GM18517 (cell line): ENCODE measurements at regions not wholly inside any gene's neighbourhood (a gene's known extent, or its start where the extent isn't known, plus 50 kb on each side); places are given as distances from the start of the nearest gene placed in this dataset.
"Not testable (repeated sequence)": the region's sequence is repeated elsewhere in the genome, so short reads cannot be mapped to it uniquely, and the experiment has no call there.

Source experiments
- ATAC-seq: cut with Tn5 transposase; IDR thresholded peaks from one replicate; pipeline ENCODE4 v1.9.1; 2021; ENCODE audit warnings: mild to moderate bottlenecking, moderate library complexity; ENCODE audit not compliant: unreplicated experiment

DNA sequence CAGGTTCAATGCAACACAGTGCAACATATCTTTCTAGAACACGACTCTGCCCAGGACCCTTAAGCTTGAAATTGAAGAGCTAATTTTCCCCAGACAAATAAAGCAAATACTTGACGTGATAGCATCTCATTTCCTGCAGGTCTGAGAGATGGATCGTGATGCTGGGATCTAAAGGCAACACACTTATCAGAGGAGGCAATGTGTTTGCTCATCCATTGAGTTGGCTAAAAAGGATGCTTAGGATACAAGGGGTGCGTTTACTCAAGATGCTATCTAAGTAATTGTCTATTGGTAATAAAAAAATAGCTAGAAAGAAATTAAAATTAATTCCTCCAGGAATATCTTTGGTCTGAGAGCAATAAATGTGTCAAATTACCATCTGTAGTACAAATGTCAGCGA, 129.0 kb downstream of the SOCS6 start:
- no peak for ATAC-seq

DNA sequence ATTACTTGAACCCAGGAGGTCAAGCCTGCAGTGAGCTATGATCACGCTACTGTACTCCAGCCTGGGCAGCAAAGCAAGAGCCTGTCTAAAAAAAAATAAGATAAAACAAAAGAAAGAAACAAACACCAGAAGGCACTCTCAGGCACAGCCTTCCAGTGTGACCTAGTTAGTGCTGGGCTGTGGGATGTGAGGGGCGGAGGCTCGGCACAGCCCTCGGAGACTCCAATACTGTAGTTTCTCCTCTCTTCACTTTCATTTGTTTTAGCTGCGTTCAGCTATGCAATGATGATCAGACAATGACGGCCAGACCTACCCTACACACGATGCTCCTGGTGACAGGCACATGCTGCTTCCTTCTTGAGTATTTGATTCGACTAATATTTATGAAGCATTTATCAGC, 127.7 kb downstream of the SOCS6 start:
- no peak for ATAC-seq

DNA sequence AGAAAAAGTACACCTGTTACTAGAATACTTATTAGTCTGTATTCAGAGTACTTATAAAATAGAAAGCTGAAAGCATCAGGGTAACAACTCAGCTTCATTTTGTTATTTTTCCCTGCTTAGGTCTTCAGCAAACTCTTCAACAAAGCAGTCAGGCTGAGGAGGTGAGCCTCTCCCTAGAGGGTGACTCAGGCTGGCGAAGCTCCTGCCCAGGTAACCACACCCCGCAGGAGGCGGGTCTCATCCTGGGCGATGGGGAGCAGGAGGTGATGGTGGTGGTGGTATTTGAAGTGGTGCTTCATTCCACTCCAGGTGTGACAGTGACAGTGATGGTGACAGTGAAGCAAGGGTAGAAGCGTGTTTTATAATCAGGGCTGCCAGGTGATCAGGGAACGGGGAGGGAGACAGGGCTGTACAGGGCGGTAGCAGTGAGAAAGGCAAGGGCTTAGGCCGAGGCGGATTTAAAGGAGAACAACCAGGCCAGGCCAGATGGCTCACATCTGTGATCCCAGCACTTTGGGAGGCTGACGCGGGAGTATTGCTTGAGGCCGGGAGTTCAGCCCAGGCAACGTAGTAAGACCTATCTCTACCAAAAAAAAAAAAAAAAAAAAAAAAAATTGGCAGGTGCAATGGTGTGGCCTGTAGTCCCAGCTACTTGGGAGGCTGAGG, 127.1 kb downstream of the SOCS6 start:
- no peak for ATAC-seq

DNA sequence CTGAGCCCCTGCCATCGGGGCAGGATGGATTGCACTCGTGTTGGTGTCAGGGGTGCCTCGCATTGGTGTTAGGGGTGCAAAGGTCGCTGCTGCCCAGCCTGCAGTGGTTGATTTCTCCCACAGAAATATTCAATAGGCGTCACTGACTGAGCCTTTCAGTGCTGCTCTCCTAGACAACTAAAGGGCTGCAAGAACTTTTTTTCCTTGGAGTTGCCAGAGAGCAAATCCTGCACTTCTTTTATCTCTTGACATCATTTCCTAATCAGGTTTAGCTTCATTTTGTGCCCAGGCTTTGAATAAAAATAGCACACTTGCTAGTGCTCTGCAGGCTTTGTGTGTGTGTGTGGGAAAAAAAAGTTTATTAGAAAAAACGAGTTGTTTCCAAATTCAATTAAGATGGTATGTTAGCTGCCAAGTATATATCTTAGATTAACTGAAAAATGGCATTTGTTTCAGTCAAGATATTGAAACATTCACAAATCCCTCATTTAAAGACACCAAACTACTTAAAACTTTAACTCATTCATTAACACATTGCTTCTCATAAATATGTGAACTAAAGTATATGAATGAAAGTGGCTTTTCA, 125.6 kb downstream of the SOCS6 start:
- no peak for ATAC-seq

DNA sequence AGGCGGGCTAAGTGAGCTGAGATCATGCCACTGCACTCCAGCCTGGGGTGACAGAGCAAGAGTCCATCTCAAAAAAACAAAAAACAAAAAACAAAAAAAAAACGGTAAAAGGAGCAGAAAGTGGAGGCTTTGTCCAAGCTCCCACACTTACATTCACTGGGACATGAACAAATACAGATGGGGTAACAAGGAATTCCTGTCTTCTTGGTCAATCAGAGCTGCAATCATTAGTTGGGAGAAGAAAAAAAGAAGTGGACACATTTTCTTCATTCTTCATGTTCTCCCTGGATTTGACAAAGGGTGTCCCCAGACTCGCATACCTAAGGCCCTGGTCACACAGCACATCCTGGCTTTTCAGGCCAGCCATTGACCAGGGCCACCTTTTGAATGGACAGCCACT, 124.6 kb downstream of the SOCS6 start:
- ATAC-seq, result no peak

DNA sequence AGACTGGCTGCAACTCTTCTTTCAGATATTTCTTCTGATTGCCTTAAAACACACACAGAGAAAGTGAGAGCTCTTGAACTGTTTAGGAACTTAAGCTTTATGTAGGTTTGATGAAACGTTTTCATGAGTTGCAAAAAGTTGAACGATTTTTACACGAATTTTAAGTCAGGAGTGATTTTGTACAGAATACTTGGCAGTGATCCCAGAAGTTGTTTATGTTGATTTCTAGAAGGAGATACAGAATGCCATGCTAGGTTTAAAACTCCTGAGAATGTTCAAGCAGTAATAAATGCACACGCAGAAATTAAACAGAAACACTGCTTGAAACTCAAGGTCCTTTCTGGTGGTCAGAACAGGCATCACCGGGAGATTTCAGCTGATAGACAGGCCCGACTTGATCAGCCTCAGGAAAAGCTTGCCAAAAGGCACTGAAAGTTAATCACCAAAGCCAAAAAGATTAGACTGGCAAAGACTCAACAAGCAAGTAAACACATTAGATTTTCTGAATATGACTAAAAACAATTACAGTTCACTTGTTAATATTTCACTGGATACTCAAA, 123.1 kb downstream of the SOCS6 start:
- no peak for ATAC-seq

DNA sequence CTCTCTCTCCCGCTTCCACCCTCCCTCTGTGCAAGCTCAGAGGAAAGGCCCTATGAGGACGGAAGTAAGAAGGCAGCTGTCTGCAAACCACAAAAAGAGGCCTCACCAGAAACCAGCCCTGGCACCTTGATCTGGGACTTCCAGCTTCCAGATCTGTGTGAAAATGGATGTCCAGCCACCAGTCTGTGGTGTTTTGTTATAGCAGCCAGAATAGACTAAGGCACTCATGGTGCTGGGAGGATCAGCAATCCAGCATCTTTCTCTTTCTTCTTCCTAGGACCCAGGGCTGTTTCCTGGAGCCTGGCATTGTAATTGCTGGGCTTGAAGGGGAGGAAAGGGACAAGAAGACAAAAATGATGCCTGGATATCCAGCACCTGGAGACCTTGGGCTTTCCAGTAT, 122.5 kb downstream of the SOCS6 start:
- no peak for ATAC-seq

DNA sequence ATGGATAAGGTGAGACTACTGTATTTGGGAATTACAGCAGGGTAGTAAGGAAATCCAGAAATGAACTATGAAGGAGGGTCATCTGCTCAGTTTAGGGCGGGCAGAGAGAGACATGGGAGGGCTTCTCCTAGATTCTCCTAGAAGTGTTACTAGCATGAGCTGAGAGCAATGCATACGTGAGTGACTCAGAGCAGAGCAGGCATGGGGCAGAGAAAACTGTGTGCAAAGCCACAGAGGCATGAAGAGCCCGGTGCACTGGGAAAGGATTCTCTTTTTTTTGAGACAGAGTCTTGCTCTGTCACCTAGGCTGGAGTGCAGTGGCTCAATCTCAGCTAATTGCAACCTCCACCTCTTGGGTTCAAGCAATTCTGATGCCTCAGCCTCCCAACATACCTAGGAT, 116.2 kb downstream of the SOCS6 start:
- ATAC-seq, result no peak

DNA sequence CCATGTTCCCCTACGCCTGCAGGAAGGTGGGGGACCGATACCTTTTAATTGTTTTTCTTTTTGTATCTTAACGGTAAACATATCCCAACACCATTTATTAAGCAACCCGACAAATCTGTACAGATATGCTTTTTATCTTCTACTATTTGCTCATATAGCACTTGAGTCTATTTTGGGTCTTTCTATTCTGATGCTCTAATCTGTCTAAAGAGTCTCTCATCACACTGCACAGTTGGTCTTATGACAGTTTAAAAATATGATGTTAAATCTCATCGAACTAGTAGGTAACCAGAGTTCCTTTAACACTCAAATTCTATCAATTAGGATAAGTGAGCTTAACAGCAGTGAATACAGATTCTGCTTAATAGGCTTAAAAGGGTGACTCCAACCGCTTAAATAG, 111.6 kb downstream of the SOCS6 start:
- ATAC-seq, result no peak

DNA sequence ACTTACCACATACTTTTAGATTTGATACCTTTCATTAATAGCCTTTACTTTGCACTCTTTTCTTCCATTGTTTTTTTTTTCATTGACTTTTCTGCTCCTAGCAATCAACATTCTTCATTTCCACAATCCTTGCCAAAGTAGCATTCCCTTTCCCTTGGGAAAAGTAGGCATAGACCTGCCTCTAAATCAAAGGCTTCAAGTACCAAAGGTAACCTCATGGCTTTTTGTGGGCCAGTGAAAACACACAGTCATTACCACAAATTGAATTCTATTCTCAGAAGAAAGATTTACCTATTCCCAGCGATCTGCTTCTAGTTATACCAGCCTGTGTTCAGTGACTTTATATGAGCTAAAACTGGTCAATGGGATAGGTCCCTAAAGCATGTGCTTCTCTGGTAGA, 109.2 kb downstream of the SOCS6 start:
- ATAC-seq, result no peak

DNA sequence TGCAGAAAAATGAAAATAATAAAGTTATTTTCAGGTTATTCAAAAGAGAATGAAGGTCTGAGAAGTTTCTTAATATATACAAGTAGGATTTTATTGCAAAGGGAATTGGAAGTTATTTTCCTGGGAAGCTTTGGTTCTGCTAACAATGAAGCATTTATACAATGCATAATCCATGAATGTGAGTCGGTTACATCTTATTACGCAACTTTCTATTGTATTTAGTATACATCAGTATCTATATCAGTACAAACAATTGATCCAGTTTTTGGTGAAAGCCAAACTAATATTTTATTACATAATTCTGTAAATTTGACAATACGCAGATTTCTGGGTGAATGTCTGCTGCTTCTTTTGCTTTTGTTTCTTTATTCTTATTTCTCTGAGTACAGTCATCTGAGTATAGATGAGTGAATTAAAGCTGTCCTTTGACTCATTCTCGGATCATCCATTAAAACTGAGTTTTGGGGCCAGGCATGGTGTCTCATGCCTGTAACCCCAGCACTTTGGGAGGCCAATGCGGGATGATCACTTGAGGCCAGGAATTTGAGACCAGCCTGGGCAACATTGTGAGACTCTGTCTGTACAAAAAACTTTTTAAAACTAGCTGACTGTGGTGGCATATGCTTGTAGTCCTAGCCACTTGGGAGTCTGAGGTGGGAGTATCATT, 108.5 kb downstream of the SOCS6 start:
- no peak for ATAC-seq

DNA sequence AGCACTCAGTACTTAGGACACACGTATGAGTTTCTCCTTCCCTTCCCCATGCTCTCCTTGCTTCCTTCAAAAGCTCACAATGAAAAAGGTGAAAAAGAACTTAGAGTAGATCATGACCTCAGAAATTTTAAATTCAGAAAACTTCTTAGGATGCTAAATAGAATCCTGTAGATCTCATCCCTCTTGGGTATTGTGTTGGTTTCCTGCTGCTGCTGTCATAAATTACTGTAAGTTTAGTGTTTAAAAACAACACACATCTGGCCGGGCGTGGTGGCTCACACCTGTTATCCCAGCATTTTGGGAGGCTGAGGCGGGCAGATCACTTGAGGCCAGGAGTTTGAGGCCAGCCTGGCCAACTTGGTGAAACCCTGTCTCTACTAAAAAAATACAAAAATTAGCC, 106.9 kb downstream of the SOCS6 start:
- not testable (repeated sequence) for ATAC-seq

DNA sequence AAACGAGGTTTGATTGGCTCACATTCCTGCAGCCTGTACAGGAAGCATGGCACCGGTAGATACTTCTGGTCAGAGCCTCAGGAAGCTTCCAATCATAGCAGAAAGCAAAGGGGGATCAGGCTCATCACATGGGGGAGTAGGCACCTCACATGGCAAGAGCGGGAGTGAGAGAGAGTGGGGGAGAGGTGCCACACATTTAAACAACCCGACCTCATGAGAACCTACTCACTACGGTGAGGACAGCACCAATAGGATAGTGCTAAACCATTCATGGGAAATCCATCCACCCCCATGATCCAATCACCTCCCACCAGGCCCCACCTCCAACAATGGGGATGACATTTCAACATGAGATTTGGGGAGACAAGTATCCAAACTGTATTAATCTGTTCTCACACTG, 105.8 kb downstream of the SOCS6 start:
- no peak for ATAC-seq

DNA sequence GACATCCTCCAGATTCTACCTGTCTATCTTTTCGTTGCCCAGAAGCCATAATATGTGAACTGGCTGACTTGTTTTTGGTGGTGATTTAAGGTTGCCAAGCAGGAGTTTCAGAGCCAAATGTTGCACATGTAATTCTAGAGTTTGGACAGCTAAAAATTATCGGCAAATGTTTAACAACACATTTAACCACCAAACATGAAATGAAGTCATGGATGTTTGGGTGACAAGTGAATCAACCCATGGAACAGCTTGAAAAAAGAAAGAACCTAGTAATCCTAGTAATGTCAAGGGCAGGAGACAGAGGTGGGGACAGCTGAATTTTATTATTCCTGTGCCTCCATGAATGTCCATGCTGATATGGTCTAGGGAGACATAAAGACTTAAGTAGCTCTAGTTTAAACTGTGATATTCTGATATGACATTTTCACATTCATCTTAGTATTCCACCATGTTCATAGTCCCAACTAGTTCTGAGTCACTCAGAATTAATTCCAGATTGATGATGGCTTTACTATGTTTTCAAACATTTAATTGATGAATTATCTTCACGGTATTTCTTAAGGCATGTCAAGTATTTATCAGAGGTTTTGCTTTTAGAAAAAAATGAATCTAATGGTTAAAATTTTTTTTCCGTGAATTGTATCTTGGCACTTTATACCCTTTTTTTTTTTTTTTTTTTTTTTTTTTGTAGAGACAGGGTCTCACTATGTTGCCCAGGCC, 101.7 kb downstream of the SOCS6 start:
- ATAC-seq, result no peak

DNA sequence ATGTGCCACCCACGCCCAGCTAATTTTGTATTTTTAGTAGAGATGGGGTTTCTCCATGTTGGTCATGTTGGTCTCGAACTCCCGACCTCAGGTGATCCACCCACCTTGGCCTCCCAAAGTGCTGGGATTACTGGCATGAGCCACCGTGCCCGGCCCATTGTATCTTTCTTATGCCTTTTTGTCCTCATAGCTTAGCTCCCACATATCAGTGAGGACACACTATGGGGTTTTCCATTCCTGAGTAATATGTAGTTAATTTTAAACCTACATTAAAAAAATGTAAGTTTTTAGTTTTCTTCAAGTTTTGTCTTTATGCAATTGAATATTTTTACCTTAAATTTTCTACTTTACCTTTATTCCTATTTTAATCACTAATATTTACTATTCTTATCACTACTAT, 100.2 kb downstream of the SOCS6 start:
- ATAC-seq, result not testable (repeated sequence)

DNA sequence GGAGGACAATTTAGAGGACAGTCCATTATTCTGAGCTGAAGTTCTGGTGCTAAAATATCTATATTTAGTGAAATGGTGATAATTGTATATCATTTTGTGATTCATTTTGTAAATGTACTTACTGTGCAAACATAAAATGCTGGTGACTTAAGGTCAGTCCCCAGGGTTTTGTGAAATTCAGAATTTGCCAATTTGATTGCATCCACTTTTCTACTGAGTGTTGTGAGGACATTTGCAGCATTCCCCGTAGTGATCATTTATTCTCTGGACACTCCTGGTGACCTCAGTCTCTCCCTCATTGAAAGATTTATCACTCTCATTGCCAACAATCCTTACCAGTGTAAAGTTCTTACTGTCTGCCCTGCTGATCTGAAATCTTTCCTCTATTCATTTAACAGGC, 98.2 kb downstream of the SOCS6 start:
- ATAC-seq, result no peak

DNA sequence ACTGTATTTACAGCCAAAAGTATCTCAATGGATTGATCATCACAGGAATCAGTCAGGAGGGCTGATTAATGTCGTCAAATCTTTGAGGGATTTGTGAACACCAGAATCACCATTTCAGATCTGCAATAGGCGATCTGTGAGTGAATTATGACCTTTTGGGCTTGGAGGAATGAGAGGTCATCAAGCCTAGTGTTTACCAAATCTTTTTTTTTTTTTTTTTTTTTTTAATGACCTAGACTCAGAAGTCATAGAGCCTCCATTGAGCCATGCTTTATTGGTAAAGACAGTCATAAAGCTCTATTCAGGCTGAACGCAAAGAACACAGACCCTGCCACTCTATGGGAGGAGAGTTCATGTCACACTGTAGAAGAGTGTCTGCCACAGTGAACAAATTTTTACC, 97.7 kb downstream of the SOCS6 start:
- ATAC-seq, result no peak

DNA sequence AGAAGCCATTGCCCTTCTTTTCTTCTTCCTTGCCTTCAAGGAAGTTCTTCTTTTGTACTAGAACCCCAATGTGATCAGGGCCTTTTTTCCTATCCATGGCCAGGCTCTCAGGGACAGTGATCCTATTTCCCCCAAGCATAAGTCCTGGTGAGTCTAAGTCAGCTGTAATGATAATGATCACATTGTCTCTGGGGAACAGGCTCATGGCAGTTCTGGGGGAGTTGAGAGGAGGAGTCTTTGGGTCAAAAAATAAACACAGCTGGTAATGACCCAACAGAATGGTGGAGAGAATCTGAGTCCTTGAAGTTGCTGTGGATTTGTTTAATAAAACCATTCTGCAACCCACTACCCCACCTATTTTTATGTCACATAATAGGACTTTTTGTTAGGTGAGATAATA, 96.6 kb downstream of the SOCS6 start:
- ATAC-seq, result no peak

DNA sequence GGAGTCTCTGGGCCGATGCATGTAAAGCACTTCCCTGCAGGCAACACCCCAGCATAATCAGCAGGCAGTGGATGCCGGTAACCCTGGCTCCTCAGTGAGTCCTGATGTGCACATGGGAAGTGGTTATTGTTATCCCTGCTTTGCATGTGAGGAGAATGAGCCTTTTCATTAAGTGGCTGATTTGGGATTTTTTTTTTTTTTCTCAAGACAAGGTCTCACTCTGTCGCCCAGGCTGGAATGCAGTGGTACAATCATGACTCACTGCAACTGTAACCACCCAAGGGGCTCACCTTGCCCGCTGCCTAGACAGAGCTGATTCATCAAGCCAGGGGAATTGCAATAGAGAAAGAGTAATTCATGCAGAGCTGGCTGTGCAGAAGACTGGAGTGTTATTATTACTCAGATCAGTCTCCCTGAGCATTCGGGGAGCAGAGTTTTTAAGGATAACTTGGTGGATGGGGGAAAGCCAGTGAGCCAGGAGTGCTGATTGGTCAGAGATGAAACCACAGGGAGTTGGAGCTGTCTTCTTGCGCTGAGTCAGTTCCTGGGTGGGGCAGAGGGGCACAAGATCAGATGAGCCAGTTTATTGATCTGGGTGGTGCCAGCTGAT, 95.4 kb downstream of the SOCS6 start:
- no peak for ATAC-seq

DNA sequence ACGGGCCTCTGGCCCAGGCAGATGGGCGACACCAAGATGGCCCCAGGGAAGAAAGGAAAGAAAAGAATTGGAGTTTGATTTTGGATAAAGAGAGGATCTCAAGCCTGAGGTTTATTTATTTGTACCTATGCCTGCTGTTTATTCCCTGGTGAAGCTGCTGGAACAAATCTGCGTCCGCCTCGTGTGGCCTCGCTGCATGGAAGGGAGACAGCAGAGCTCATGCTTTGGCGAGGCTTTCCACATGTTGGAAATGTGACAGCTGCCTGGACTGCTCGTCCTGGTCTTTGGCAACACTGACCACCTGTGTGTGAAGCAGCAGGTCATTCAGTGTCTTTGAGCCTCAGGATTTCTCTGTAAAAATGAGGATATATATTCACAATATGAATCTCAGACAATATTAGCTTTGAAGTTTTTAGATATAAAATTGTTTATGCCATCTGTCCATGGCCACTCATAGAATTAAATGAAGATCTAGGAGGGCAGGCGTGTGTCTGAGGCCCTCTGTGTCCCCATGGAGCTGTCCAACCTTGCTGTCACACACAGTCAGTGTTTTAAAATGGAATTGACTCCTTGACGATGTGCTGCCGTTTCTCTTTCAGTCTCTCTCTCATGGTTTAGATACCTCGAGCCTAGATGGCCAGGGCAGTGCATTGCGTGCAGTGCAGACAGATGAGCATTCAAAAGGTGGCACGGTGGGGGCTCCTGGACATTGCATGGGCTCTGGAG, 94.3 kb downstream of the SOCS6 start:
- ATAC-seq, result no peak

DNA sequence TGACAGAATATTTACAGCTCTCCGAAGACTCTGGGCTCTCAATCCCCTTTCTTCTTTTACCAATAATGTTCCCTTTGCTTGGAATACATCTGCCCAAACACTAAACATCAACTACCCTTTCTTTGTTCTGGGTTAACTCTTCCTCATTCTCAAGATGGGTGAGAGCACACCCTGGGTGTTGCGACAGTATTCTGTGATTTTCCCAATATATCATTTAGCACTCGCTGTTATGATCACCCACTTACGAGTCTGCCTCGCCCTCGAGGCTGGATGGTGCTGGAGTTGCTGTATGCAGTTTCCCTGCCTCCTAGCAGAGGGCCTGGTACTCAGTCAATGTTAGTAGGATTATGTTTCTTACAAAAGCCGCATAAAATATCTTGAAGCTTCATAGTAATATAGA, 93.2 kb downstream of the SOCS6 start:
- no peak for ATAC-seq
